IMR-90 (cell line): ENCODE measurements at regions not wholly inside any gene's neighbourhood (a gene's known extent, or its start where the extent isn't known, plus 50 kb on each side); places are given as distances from the start of the nearest gene placed in this dataset.

ENCODE experiments used
- ATAC-seq: fragments of 200-7000 bp; cut with Tn5 transposase; 2 replicates; pipeline ENCODE4 v1.9.1; 2020; ENCODE audit warnings: low read depth, mild to moderate bottlenecking, moderate library complexity
- BruUV-seq: library from RNA; stranded (reverse); fragments of 400-500 nt; replicated peaks from 2 replicates; lab custom pipeline; 2021; lab: Mats Ljungman, UMichigan
- CTCF ChIA-PET: fragments of 300-600 bp; formaldehyde crosslinking; extraction: SDS; loops from one replicate; lab custom pipeline; 2021; ENCODE audit warnings: antibody characterized with exemption; lab: Yijun Ruan, JAX
- POLR2A ChIA-PET: fragments of 300-600 bp; sonication (Branson Sonifier 250); formaldehyde crosslinking; loops from one replicate; lab custom pipeline; 2022; ENCODE audit warnings: antibody characterized with exemption; ENCODE audit not compliant: unreplicated experiment; lab: Charles Lee
- DNase-seq: peaks from one replicate; pipeline ENCODE4 v3.0.0; 2013
- H2AFZ ChIP-seq: replicated peaks from 2 replicates; pipeline ENCODE3; 2013; ENCODE audit warnings: low read length, mild to moderate bottlenecking; ENCODE audit not compliant: poor library complexity
- H2AK5ac ChIP-seq: 2 replicates; pipeline ENCODE4 v1.6.1; 2013; ENCODE audit warnings: low read depth, low read length, inconsistent platforms
- H2AK9ac ChIP-seq: replicated peaks from 2 replicates; pipeline ENCODE3; 2013; ENCODE audit warnings: mild to moderate bottlenecking, low read depth, low read length, moderate library complexity; ENCODE audit not compliant: poor library complexity
- H2BK120ac ChIP-seq: 2 replicates; pipeline ENCODE4 v1.6.1; 2013; ENCODE audit warnings: low read depth, low read length, inconsistent platforms
- H2BK15ac ChIP-seq: 3 replicates; pipeline ENCODE4 v1.6.1; 2013; ENCODE audit warnings: low read depth, low read length, inconsistent platforms
- H2BK20ac ChIP-seq: 2 replicates; pipeline ENCODE4 v1.6.1; 2013; ENCODE audit warnings: low read depth, mild to moderate bottlenecking, inconsistent platforms, low read length, moderate library complexity
- H2BK5ac ChIP-seq: 2 replicates; pipeline ENCODE4 v1.6.1; 2013; ENCODE audit warnings: mild to moderate bottlenecking, low read depth, low read length, inconsistent platforms; ENCODE audit not compliant: poor library complexity, severe bottlenecking
- H3K14ac ChIP-seq: replicated peaks from 2 replicates; pipeline ENCODE4 v1.6.1; 2013; ENCODE audit warnings: low read depth, low read length, inconsistent platforms
- H3K18ac ChIP-seq: 2 replicates; pipeline ENCODE4 v1.6.1; 2013; ENCODE audit warnings: low read depth, low read length, control low read depth
- H3K23ac ChIP-seq: 2 replicates; pipeline ENCODE4 v1.6.1; 2013; ENCODE audit warnings: low read depth, low read length, inconsistent platforms
- H3K27ac ChIP-seq: 2 replicates; pipeline ENCODE4 v1.5.1; 2013; ENCODE audit warnings: mild to moderate bottlenecking, control low read depth, low read length; ENCODE audit not compliant: insufficient read depth
- H3K27me3 ChIP-seq: 2 replicates; pipeline ENCODE4 v1.6.1; 2013; ENCODE audit warnings: low read length; ENCODE audit not compliant: control insufficient read depth, insufficient read depth
- H3K36me3 ChIP-seq: 2 replicates; pipeline ENCODE4 v1.6.1; 2013; ENCODE audit warnings: low read length, mixed read lengths; ENCODE audit not compliant: control insufficient read depth, insufficient read depth
- H3K4ac ChIP-seq: 2 replicates; pipeline ENCODE4 v1.6.1; 2013; ENCODE audit warnings: low read depth, low read length, inconsistent platforms
- H3K4me1 ChIP-seq: 2 replicates; pipeline ENCODE4 v1.6.1; 2013; ENCODE audit warnings: low read length, mixed read lengths; ENCODE audit not compliant: control insufficient read depth, insufficient read depth
- H3K4me2 ChIP-seq: 2 replicates; pipeline ENCODE4 v1.6.1; 2013; ENCODE audit warnings: low read depth, mild to moderate bottlenecking, control low read depth, low read length, moderate library complexity
- H3K4me3 ChIP-seq: 2 replicates; pipeline ENCODE4 v1.5.1; 2013; ENCODE audit warnings: low read depth, mild to moderate bottlenecking, control low read depth, low read length, moderate library complexity; ENCODE audit not compliant: insufficient read depth
- H3K56ac ChIP-seq: 2 replicates; pipeline ENCODE4 v1.6.1; 2013; ENCODE audit warnings: low read length, inconsistent platforms; ENCODE audit not compliant: insufficient read depth; ENCODE audit errors: extremely low read depth
- H3K79me1 ChIP-seq, 2 experiments: 2 replicates each; pipeline ENCODE4 v1.6.1; 2013; ENCODE audit warnings: low read length in 2 of 2, inconsistent platforms in 1 of 2, low read depth in 1 of 2
- H3K9ac ChIP-seq: 2 replicates; pipeline ENCODE4 v1.6.1; 2013; ENCODE audit warnings: low read depth, low read length, control low read depth
- H3K9me1 ChIP-seq: 2 replicates; pipeline ENCODE4 v1.6.1; 2013; ENCODE audit warnings: low read length, inconsistent platforms; ENCODE audit not compliant: insufficient read depth
- H3K9me3 ChIP-seq: 2 replicates; pipeline ENCODE4 v1.6.1; 2013; ENCODE audit warnings: low read length; ENCODE audit not compliant: control insufficient read depth, insufficient read depth
- H4K20me1 ChIP-seq: 2 replicates; pipeline ENCODE4 v1.6.1; 2013; ENCODE audit warnings: low read length, inconsistent platforms; ENCODE audit not compliant: insufficient read depth
- H4K5ac ChIP-seq: 2 replicates; pipeline ENCODE4 v1.6.1; 2013; ENCODE audit warnings: mild to moderate bottlenecking, low read depth, low read length, control low read depth
- H4K8ac ChIP-seq, 2 experiments: 2 replicates each; pipeline ENCODE4 v1.6.1; 2013; ENCODE audit warnings: low read depth in 2 of 2, low read length in 2 of 2, control low read depth in 1 of 2, inconsistent platforms in 1 of 2
- H4K91ac ChIP-seq: 2 replicates; pipeline ENCODE4 v1.6.1; 2013; ENCODE audit warnings: low read depth, low read length, inconsistent platforms; ENCODE audit not compliant: insufficient read depth
- CEBPB ChIP-seq: IDR thresholded peaks from 2 replicates; pipeline ENCODE4 v1.6.1; 2012; ENCODE audit warnings: low read depth, low read length, improper control_type of control experiment
- CHD1 ChIP-seq: IDR thresholded peaks from 2 replicates; pipeline ENCODE4 v1.6.1; 2012; ENCODE audit warnings: low read depth, low read length, improper control_type of control experiment
- FOS ChIP-seq: fragments of 150-350 bp; IDR thresholded peaks from 2 replicates; pipeline ENCODE4 v1.6.1; 2016; ENCODE audit warnings: low read depth, low read length
- MAFK ChIP-seq: IDR thresholded peaks from 2 replicates; pipeline ENCODE4 v1.6.1; 2012; ENCODE audit warnings: low read depth, low read length, improper control_type of control experiment
- MAZ ChIP-seq: IDR thresholded peaks from 2 replicates; pipeline ENCODE4 v1.6.1; 2012; ENCODE audit warnings: low read depth, mild to moderate bottlenecking, low read length, improper control_type of control experiment, moderate library complexity, borderline replicate concordance
- NFE2L2 ChIP-seq: fragments of 150-350 bp; IDR thresholded peaks from 2 replicates; pipeline ENCODE4 v1.6.1; 2016; ENCODE audit warnings: low read depth, mild to moderate bottlenecking, low read length
- RCOR1 ChIP-seq: IDR thresholded peaks from 2 replicates; pipeline ENCODE4 v1.6.1; 2012; ENCODE audit warnings: mild to moderate bottlenecking, low read length, improper control_type of control experiment; ENCODE audit not compliant: insufficient replicate concordance
- RFX5 ChIP-seq: IDR thresholded peaks from 2 replicates; pipeline ENCODE4 v1.8.0; 2012; ENCODE audit warnings: low read depth, mild to moderate bottlenecking, low read length, moderate library complexity
- WGBS, 2 experiments: methylation state at CpG; one replicate each; pipeline versions ENCODE4 v1.1.5 to v1.1.7; 2013; ENCODE audit warnings: missing lambda C conversion rate in 2 of 2; ENCODE audit not compliant: insufficient read length in 1 of 2; ENCODE audit errors: extremely low coverage in 2 of 2; 5-methylcytosine and 5-hydroxymethylcytosine counted together
- dilution Hi-C: fragments of 300-500 bp; cut with HindIII; formaldehyde crosslinking; loops from one replicate; pipeline ENCODE4 v1.14.3; 2018; ENCODE audit warnings: low sequenced_read_pairs; ENCODE audit not compliant: unreplicated experiment
- in situ Hi-C: fragments of 300-500 bp; cut with MboI; formaldehyde crosslinking; loops from 3 replicates; pipeline ENCODE4 v1.14.3; 2019; ENCODE audit warnings: low sequenced_read_pairs, inconsistent platforms, mixed read lengths
- intact Hi-C: fragments of 100-400 bp; cut with micrococcal nuclease; formaldehyde crosslinking; loops from 2 replicates; pipeline ENCODE4 v1.10.0; 2022
- TF ChIP-seq, protein P1 (sequence below): fragments of 150-350 bp; IDR thresholded peaks from 2 replicates; pipeline ENCODE4 v1.6.1; 2016; ENCODE audit warnings: low read depth, mild to moderate bottlenecking, low read length, moderate library complexity, borderline replicate concordance

GRCh38 chr9:119639287-119639955, 270.2 kb upstream of the BRINP1 start:
- H2AK9ac ChIP-seq, result no peak overlapping the region
- WGBS, 2 experiments, result 76% methylated on average over 5 of the region's 12 CpGs; no CpG with 5 or more reads in 1 of the 2 experiments
- no peaks in the 10 kb centered on the region for H4K20me1 ChIP-seq
- intact Hi-C loops (no loop called here), dilution Hi-C loops (no loop called here), in situ Hi-C loops (no loop called here)
- POLR2A ChIA-PET, result no interaction called here
- TF ChIP-seq RFX5, result no peak
- no peak for TF ChIP-seq NFE2L2
- no peak for TF ChIP-seq MAFK
- no peak for TF ChIP-seq FOS
- TF ChIP-seq CEBPB, result no peak
- TF ChIP-seq MAZ, result no peak
- TF ChIP-seq CHD1, result no peak
- TF ChIP-seq, protein P1, sequence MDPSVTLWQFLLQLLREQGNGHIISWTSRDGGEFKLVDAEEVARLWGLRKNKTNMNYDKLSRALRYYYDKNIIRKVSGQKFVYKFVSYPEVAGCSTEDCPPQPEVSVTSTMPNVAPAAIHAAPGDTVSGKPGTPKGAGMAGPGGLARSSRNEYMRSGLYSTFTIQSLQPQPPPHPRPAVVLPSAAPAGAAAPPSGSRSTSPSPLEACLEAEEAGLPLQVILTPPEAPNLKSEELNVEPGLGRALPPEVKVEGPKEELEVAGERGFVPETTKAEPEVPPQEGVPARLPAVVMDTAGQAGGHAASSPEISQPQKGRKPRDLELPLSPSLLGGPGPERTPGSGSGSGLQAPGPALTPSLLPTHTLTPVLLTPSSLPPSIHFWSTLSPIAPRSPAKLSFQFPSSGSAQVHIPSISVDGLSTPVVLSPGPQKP, result no peak
- TF ChIP-seq RCOR1, result no peak
- no peak overlapping the region for H3K14ac ChIP-seq
- H4K5ac ChIP-seq, result no peak overlapping the region
- no peak overlapping the region for H4K91ac ChIP-seq
- H2AK5ac ChIP-seq, result no peak overlapping the region
- no peak overlapping the region for H3K4me3 ChIP-seq
- CTCF ChIA-PET, result no interaction called here
- no peak overlapping the region for H2AFZ ChIP-seq
- H2BK15ac ChIP-seq, result no peak overlapping the region
- H3K27ac ChIP-seq, result no peak overlapping the region
- no peaks in the 10 kb centered on the region for H3K36me3 ChIP-seq
- H3K18ac ChIP-seq, result no peak overlapping the region
- no peaks in the 10 kb centered on the region for H3K9me1 ChIP-seq
- peaks cover 6% of the 10 kb centered on the region for H3K9me3 ChIP-seq
- H2BK120ac ChIP-seq, result no peak overlapping the region
- no peak overlapping the region for H3K56ac ChIP-seq
- H3K4me2 ChIP-seq, result no peak overlapping the region
- H2BK5ac ChIP-seq, result no peak overlapping the region
- H3K4ac ChIP-seq, result no peak overlapping the region
- no peaks in the 10 kb centered on the region for H3K79me1 ChIP-seq
- H2BK20ac ChIP-seq, result no peak overlapping the region
- no peak for ATAC-seq
- no peak for DNase-seq
- H3K23ac ChIP-seq, result no peak overlapping the region
- no peak overlapping the region for H4K8ac ChIP-seq
- no peaks in the 10 kb centered on the region for H3K27me3 ChIP-seq
- no peaks in the 10 kb centered on the region for H3K4me1 ChIP-seq
- BruUV-seq, result no TSS peak
- no peak overlapping the region for H3K9ac ChIP-seq
